Thyroid gland (tissue), 4 donors: ENCODE measurements at regions not wholly inside any gene's neighbourhood (a gene's known extent, or its start where the extent isn't known, plus 50 kb on each side); places are given as distances from the start of the nearest gene placed in this dataset.

Experiments used
- DNase-seq, 2 donors: peaks; one replicate each; pipeline ENCODE4 v3.0.0-alpha.2; 2019
- H3K27ac ChIP-seq, 3 donors: fragments of 200-600 bp; sonication (generic); 1 replicate in 2 of 3; 2 replicates in 1 of 3; pipeline ENCODE4 v1.5.1; 2016 to 2019; ENCODE audit warnings: mild to moderate bottlenecking in 1 of 3, moderate library complexity in 1 of 3
- H3K27me3 ChIP-seq: fragments of 200-600 bp; sonication (generic); one replicate; pipeline ENCODE4 v1.5.1; 2019
- H3K36me3 ChIP-seq, 2 donors: fragments of 200-600 bp; sonication (generic); one replicate each; pipeline ENCODE4 v1.5.1; 2016 to 2019
- H3K4me1 ChIP-seq, 2 donors: fragments of 200-600 bp; sonication (generic); one replicate each; pipeline ENCODE4 v1.5.1; 2017 to 2019
- H3K4me3 ChIP-seq, 3 donors: fragments of 200-600 bp; sonication (generic); replicated peaks in 1 of 3; 1 replicate in 2 of 3; 2 replicates in 1 of 3; pipeline ENCODE4 v1.5.1; 2016; ENCODE audit warnings: mild to moderate bottlenecking in 1 of 3
- H3K9me3 ChIP-seq: fragments of 200-600 bp; sonication (generic); one replicate; pipeline ENCODE4 v1.5.1; 2017
- CTCF ChIP-seq, 6 experiments: fragments of 200-600 bp in 3 of 6; fragments of 450-650 bp in 3 of 6; sonication (generic) in 3 of 6; IDR thresholded peaks; one replicate each; pipeline ENCODE4 v1.5.1; 2016 to 2019; ENCODE audit warnings: antibody characterized with exemption in 6 of 6, mild to moderate bottlenecking in 2 of 6, inconsistent platforms in 1 of 6, moderate library complexity in 1 of 6
- POLR2A ChIP-seq, 2 donors: fragments of 450-650 bp; IDR thresholded peaks; one replicate each; pipeline ENCODE4 v1.6.1; 2017; ENCODE audit warnings: antibody characterized with exemption in 2 of 2, mild to moderate bottlenecking in 2 of 2, moderate library complexity in 1 of 2
- WGBS, 2 donors: methylation state at CpG; one replicate each; pipeline ENCODE4 v1.1.5; 2017; 5-methylcytosine and 5-hydroxymethylcytosine counted together
- intact Hi-C: fragments of 100-400 bp; cut with DNase I; formaldehyde crosslinking; loops from one replicate; pipeline ENCODE4 v1.15.1; 2023

- H3K4me1 ChIP-seq, result peaks cover 29 to 30% of the 10 kb centered on the region in 2 donors
These were observed 337.4 kb upstream of the C2CD4B start for GRCh38 chr15:62502451-62502850.

GRCh38 chr15:62503451-62503850 lies 338.4 kb upstream of the C2CD4B start:
- TF ChIP-seq POLR2A (IDR thresholded peaks at IDR 0.05) (no peak), CTCF (IDR thresholded peaks at IDR 0.05) (no peak)
- Histone ChIP-seq H3K4me3 (no peak overlapping the region), H3K27ac (peak overlapping the region in 1 of 3 donors; percentile 10), H3K27me3 (no peaks in the 10 kb centered on the region), H3K9me3 (no peaks in the 10 kb centered on the region), H3K4me1 (peaks cover 29 to 30% of the 10 kb centered on the region in 2 donors), H3K36me3 (no peaks in the 10 kb centered on the region)
- peak; percentile 22 to 35 for DNase-seq
- WGBS, 2 donors, result 38 to 47% methylated on average over 1 of the region's 1 CpG
- intact Hi-C loops, result no loop called here

More at GRCh38 chr15:62502451-62502850, 337.4 kb upstream of the C2CD4B start:
- intact Hi-C loops, result no loop called here
- Histone ChIP-seq H3K27ac (peak overlapping the region in 1 of 3 donors; percentile 17), H3K36me3 (no peaks in the 10 kb centered on the region), H3K9me3 (no peaks in the 10 kb centered on the region), H3K4me3 (no peak overlapping the region), H3K27me3 (no peaks in the 10 kb centered on the region)
- no peak for TF ChIP-seq CTCF (IDR thresholded peaks at IDR 0.05)
- no peak for TF ChIP-seq POLR2A (IDR thresholded peaks at IDR 0.05)
- DNase-seq, result no peak
- 89 to 91% methylated on average over 5 of the region's 5 CpGs for WGBS, 2 donors

- WGBS, 2 donors, result 61 to 81% methylated on average over 6 of the region's 6 CpGs
- Histone ChIP-seq H3K4me3 (no peak overlapping the region), H3K36me3 (no peaks in the 10 kb centered on the region), H3K4me1 (peaks cover 26 to 29% of the 10 kb centered on the region in 2 donors), H3K27me3 (no peaks in the 10 kb centered on the region), H3K9me3 (no peaks in the 10 kb centered on the region), H3K27ac (peak overlapping the region in 1 of 3 donors; percentile 30)
- no peak for DNase-seq
- intact Hi-C loops, result no loop called here
- TF ChIP-seq POLR2A (IDR thresholded peaks at IDR 0.05), result no peak
- TF ChIP-seq CTCF (IDR thresholded peaks at IDR 0.05), result no peak
These were observed 340.7 kb upstream of the C2CD4B start for GRCh38 chr15:62505762-62506161.

GRCh38 chr15:62506217-62506805 lies 341.2 kb upstream of the C2CD4B start:
- Histone ChIP-seq H3K27ac (peak overlapping the region in 1 of 3 donors; percentile 30), H3K4me3 (no peak overlapping the region), H3K4me1 (peaks cover 26 to 29% of the 10 kb centered on the region in 2 donors), H3K36me3 (no peaks in the 10 kb centered on the region), H3K9me3 (no peaks in the 10 kb centered on the region), H3K27me3 (no peaks in the 10 kb centered on the region)
- TF ChIP-seq POLR2A (IDR thresholded peaks at IDR 0.05) (no peak), CTCF (IDR thresholded peaks at IDR 0.05) (no peak)
- WGBS, 2 donors, result 5 to 11% methylated on average over 1 of the region's 1 CpG
- no peak for DNase-seq
- intact Hi-C loops, result no loop called here

- WGBS, 2 donors, result 81 to 85% methylated on average over 7 to 11 of the region's 12 CpGs
- peaks cover 8 to 13% of the 10 kb centered on the region in 2 donors for H3K4me1 ChIP-seq
- no peak overlapping the region for H3K4me3 ChIP-seq
- no peak overlapping the region for H3K27ac ChIP-seq
- TF ChIP-seq POLR2A (IDR thresholded peaks at IDR 0.05) (no peak), CTCF (IDR thresholded peaks at IDR 0.05) (no peak)
- no peak for DNase-seq
- no peaks in the 10 kb centered on the region for H3K9me3 ChIP-seq
- intact Hi-C loops, result no loop called here
- no peaks in the 10 kb centered on the region for H3K27me3 ChIP-seq
- no peaks in the 10 kb centered on the region for H3K36me3 ChIP-seq
These were observed 344.4 kb upstream of the C2CD4B start for GRCh38 chr15:62509395-62509958.
